ENCODE measurements at regions not wholly inside any gene's neighbourhood (a gene's known extent, or its start where the extent isn't known, plus 50 kb on each side); places are given as distances from the start of the nearest gene placed in this dataset.

DNA sequence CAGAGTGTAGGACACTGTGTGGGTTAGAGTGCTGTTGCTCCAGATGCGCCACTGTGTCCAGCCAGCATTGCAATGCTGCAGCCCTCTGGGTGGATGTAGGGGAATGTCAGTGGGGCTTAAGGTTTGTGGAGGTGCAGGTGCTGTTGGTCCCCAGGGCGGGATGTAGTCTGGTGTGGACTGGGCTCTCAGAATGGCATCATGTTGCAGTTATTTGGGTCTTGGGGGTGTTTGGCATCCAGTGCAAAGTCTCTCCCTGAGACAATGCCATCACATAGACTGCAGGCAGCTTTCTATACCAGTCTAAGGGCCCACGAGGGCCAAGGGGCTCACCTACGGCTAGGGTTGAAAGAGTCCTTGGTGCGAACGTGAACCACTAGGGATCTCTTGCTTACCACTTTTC, 275.3 kb downstream of the SOX11 start:
- TF ChIP-seq CTCF (IDR thresholded peaks at IDR 0.05; ENCODE audit: control extremely low read depth in 1 of 3, insufficient read depth in 1 of 3, low read depth in 1 of 3, low read length in 3 of 3) (no peak), JUN (IDR thresholded peaks at IDR 0.05; ENCODE audit: low read depth, low read length) (no peak)

All from H1 (cell line).